Activated T-helper 17 cell treated with anti-CD3 and anti-CD28 coated beads, Interleukin-2, amount 50 U/mL, for 72 hours (primary cell): ENCODE measurements at regions not wholly inside any gene's neighbourhood (a gene's known extent, or its start where the extent isn't known, plus 50 kb on each side); places are given as distances from the start of the nearest gene placed in this dataset.

Source experiments
- ATAC-seq: fragments of 150-1000 bp; cut with Tn5 transposase; replicated peaks from 2 replicates; pipeline ENCODE4 v1.10.0; 2021; ENCODE audit warnings: mild to moderate bottlenecking, moderate library complexity
- H3K27ac Mint-ChIP-seq: one replicate; pipeline ENCODE4 v1.8.0; 2022; ENCODE audit warnings: mixed read lengths
- H3K27me3 Mint-ChIP-seq: one replicate; pipeline ENCODE4 v1.8.0; 2022; ENCODE audit warnings: mixed read lengths
- H3K36me3 Mint-ChIP-seq: one replicate; pipeline ENCODE4 v1.8.0; 2022; ENCODE audit warnings: low read depth, mild to moderate bottlenecking, mixed read lengths
- H3K4me1 Mint-ChIP-seq: one replicate; pipeline ENCODE4 v1.8.0; 2022; ENCODE audit warnings: mixed read lengths
- H3K4me3 Mint-ChIP-seq: one replicate; pipeline ENCODE4 v1.8.0; 2022; ENCODE audit warnings: mild to moderate bottlenecking, mixed read lengths
- H3K9me3 Mint-ChIP-seq: one replicate; pipeline ENCODE4 v1.8.0; 2022; ENCODE audit warnings: mixed read lengths

DNA sequence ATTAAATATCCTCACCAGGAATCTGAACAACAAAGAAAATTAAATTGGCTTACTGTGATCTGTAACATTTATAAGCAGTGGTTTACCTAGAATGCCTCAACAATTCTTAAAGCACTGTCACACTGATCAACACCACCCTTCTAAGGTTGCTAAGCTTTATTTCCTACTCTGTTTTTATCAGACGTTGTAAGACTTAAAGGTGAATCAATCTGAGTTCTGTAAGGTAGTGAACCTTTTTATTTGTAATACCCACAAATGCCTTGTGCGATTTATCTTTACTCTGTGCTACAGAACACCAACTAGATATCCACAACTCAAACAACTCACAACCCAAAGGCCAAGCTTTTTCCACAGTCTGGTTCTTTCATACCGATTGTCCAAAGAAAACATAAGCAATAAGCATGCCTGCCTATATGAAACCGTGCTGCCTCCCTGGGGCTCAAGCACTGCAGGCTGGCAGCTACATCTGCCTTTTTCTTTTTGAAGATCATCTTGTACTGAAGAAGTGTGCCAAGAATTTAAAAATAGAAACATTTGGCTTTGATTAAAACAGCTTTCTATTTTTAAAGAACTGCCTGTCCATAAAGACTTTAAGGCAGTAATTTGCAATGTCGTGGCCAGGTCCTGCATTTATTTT is 490.7 kb downstream of the NUP35 start:
- H3K4me1 Mint-ChIP-seq, result no peaks in the 10 kb centered on the region
- no peak overlapping the region for H3K27ac Mint-ChIP-seq
- no peak overlapping the region for H3K4me3 Mint-ChIP-seq
- H3K9me3 Mint-ChIP-seq, result peaks cover 4% of the 10 kb centered on the region
- no peak for ATAC-seq
- no peaks in the 10 kb centered on the region for H3K36me3 Mint-ChIP-seq
- H3K27me3 Mint-ChIP-seq, result no peaks in the 10 kb centered on the region

DNA sequence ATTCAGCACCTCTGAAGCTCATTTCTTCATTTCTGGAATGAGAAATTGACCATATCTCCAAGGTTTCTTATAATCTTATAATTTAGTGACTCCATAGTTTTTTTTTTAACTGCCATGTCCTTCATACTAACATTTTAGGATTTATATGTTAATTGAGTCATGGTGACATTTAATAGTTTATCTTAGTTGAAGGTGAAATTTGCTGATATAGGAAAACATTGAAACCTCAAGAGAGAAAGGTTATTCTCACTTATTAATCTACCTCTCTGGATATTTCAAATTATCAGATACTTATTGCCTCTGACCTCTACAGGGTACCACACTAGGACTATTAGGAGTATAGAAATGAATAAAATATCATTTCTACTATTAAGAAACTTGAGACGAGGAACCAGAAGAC is 499.0 kb downstream of the NUP35 start:
- H3K4me1 Mint-ChIP-seq, result no peaks in the 10 kb centered on the region
- H3K4me3 Mint-ChIP-seq, result no peak overlapping the region
- H3K36me3 Mint-ChIP-seq, result no peaks in the 10 kb centered on the region
- ATAC-seq, result no peak
- H3K27me3 Mint-ChIP-seq, result no peaks in the 10 kb centered on the region
- H3K9me3 Mint-ChIP-seq, result peaks cover 14% of the 10 kb centered on the region
- H3K27ac Mint-ChIP-seq, result no peak overlapping the region

DNA sequence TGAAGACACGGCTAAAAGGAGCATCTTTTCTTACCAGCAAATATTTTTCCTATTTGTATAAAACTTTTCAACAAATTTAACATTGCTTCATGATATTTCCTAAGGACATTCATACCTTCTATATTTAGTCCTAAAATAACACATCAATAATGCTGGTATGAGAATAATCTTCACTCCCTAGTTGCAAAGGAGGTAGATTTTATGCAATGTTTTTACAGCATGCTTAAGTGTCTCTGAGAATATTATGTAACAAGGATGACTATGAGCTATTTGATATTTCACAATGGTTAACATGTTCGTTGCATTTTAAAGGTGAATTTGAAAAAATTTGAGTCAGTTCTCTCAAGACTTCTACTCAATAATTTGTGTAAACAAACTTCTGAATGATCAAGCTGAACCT is 506.7 kb downstream of the NUP35 start:
- no peak for ATAC-seq
- H3K27ac Mint-ChIP-seq, result no peak overlapping the region
- H3K27me3 Mint-ChIP-seq, result no peaks in the 10 kb centered on the region
- H3K4me3 Mint-ChIP-seq, result no peak overlapping the region
- peaks cover 7% of the 10 kb centered on the region for H3K9me3 Mint-ChIP-seq
- no peaks in the 10 kb centered on the region for H3K4me1 Mint-ChIP-seq
- H3K36me3 Mint-ChIP-seq, result no peaks in the 10 kb centered on the region

DNA sequence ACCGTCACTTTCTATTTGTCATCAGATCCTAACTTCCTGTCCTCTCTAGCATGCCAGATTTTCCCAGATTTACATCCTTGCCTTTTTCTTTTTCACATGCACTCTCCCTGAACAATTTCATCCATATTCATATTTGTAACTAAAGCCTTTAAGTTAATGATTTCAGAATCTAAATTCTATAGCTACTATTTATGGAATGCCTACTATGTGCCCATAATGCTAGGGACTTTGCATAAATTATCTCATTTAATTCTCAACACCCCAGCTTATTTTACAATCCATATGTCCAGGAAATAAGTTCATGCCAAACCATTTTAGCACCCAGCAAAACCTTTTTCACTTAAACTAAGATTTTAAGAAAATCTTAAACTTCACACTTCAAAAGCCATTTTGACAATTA is 531.9 kb downstream of the NUP35 start:
- Mint-ChIP-seq H3K27ac (no peak overlapping the region), H3K9me3 (peaks cover 5% of the 10 kb centered on the region), H3K36me3 (no peaks in the 10 kb centered on the region), H3K4me1 (no peaks in the 10 kb centered on the region), H3K4me3 (no peak overlapping the region), H3K27me3 (no peaks in the 10 kb centered on the region)
- ATAC-seq, result no peak

DNA sequence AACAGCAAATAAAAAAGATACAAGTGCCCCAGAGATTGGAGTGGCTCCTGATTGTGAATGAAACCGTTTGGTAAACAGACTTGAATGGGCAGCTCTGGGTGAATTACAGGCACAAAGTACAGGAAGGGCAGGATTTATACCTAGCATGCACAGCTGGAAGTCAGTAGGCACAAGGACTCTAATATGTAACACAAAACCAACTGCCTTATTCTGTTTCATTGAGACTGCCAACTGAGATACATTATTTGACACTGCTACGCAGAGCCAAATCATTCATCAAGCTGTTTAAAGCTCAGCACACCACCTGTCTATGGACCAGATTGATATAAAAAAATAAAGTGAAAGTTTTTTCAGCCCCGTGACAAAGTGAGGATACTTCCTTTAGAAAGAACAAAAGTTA is 541.2 kb downstream of the NUP35 start:
- H3K27ac Mint-ChIP-seq, result no peak overlapping the region
- H3K4me3 Mint-ChIP-seq, result no peak overlapping the region
- no peaks in the 10 kb centered on the region for H3K4me1 Mint-ChIP-seq
- peaks cover 11% of the 10 kb centered on the region for H3K9me3 Mint-ChIP-seq
- no peaks in the 10 kb centered on the region for H3K27me3 Mint-ChIP-seq
- ATAC-seq, result no peak
- no peaks in the 10 kb centered on the region for H3K36me3 Mint-ChIP-seq

DNA sequence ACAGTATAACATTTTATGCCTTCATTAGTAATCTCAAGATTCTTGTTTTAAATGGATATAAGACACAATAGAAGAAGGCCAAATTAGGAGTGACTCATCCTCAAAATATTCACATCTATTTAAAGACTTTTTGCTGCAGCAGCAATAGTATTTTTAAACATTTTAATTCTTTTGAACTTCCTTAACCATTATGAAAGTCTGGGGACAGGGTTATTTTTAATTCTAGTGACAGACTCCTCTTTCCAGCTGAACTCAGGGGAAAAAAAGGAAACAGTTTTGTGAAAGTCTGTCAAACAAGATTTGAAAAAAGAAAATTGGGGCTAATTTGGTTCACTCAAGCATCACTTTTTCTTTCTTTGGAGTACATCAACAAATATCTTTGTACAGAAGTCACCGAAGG is 541.8 kb downstream of the NUP35 start:
- no peak overlapping the region for H3K27ac Mint-ChIP-seq
- ATAC-seq, result no peak
- H3K27me3 Mint-ChIP-seq, result no peaks in the 10 kb centered on the region
- H3K9me3 Mint-ChIP-seq, result peaks cover 11% of the 10 kb centered on the region
- H3K4me1 Mint-ChIP-seq, result no peaks in the 10 kb centered on the region
- no peak overlapping the region for H3K4me3 Mint-ChIP-seq
- H3K36me3 Mint-ChIP-seq, result no peaks in the 10 kb centered on the region

DNA sequence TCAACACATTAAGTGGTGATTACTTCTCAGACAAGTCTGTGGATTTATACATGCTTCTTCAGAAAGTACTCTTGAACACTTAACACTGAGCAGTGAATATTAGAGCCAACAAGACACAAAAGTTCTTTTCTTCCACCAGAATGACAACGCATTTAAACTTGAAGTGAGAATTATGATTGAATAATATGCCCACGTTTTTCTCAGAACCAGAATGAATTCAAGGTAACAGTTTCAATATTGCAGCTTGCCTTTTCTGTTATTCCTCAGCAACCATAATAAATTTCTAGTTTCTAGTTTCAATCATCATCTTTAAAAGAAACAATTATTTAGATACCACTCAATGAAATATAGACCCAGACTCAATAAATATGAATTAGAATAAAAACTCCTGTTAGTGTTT is 547.0 kb downstream of the NUP35 start:
- Mint-ChIP-seq H3K27me3 (no peaks in the 10 kb centered on the region), H3K4me1 (no peaks in the 10 kb centered on the region), H3K4me3 (no peak overlapping the region), H3K36me3 (no peaks in the 10 kb centered on the region), H3K9me3 (no peaks in the 10 kb centered on the region), H3K27ac (no peak overlapping the region)
- ATAC-seq, result no peak

DNA sequence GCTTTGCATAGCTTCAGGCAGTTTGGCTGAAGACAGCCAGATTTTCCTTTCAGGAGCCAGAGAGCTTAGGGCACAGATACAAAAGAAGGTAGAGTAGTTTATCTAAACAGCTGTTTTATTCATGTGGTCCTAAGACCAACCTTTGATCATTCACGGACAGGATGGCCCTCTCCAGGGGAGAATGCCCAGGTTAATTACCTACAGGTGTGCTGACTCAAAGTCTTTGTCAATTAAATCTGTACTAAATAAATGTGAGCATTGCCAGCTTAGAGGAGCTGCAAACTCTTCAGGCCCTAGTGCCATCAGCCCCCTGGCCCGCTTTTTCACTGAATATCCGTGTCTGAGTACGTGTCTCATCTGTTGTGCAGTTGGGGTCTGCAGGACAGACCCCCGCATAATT is 554.7 kb downstream of the NUP35 start:
- no peak for ATAC-seq
- H3K27me3 Mint-ChIP-seq, result no peaks in the 10 kb centered on the region
- peaks cover 12% of the 10 kb centered on the region for H3K9me3 Mint-ChIP-seq
- no peak overlapping the region for H3K27ac Mint-ChIP-seq
- H3K36me3 Mint-ChIP-seq, result no peaks in the 10 kb centered on the region
- no peak overlapping the region for H3K4me3 Mint-ChIP-seq
- no peaks in the 10 kb centered on the region for H3K4me1 Mint-ChIP-seq

DNA sequence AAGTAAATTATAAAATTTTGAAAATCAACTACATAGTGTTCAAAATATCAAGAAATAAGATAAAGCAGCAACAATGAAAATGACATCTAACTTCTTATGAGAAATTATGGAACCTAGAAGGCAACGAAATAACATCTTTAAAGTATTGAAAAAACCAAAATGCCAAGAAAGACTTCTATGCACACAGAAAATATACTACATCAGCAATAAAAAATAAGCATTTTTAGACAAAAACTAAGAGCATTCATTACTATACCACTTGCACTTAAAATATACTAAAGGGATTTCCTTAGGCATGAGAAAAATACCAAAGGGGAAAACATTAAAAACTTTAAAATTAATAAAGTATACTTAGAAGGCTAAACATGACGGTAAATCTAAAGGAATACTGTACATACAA is 556.3 kb downstream of the NUP35 start:
- Mint-ChIP-seq H3K36me3 (no peaks in the 10 kb centered on the region), H3K9me3 (peaks cover 15% of the 10 kb centered on the region), H3K27me3 (no peaks in the 10 kb centered on the region)

DNA sequence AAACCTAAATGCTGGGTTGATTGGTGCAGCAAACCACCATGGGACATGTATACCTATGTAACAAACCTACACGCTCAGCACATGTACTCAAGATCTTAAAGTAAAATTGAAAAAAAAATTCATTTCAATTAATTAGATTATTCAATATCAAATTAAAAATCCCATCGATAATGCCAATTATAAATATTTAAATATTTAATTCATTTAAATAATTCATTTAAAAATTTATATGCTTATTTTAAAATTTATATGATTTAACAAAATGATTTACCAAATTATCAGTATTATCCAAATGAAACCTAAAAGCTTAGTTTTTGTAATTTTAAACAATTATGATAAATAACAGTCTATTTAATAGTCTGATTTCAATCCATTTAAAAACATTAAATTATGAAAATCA is 560.4 kb downstream of the NUP35 start:
- Mint-ChIP-seq H3K36me3 (no peaks in the 10 kb centered on the region), H3K27me3 (no peaks in the 10 kb centered on the region), H3K9me3 (peaks cover 18% of the 10 kb centered on the region), H3K4me1 (no peaks in the 10 kb centered on the region), H3K27ac (no peak overlapping the region), H3K4me3 (no peak overlapping the region)
- no peak for ATAC-seq

More for the DNA sequence above, 556.3 kb downstream of the NUP35 start:
- Mint-ChIP-seq H3K27ac (no peak overlapping the region), H3K4me3 (no peak overlapping the region), H3K4me1 (no peaks in the 10 kb centered on the region)
- ATAC-seq, result no peak

DNA sequence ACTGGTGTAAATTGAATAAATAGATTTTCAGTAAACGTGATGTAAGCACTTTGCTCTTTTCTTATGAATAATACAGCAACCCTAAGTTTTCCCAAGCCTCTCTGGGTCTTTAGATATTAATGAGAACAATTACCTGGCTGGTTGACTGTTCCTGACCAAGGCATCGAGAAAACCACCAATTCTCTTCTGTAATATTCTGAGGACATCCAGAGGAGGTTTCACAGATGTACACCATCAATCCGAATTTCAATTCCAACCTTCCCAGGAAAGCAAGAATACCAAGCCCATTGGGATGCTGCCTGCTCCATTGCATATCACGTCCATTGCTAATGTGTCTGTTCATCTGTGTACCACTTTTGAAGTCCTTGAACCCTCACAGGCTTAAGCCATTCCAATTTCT is 571.8 kb downstream of the NUP35 start:
- no peak overlapping the region for H3K4me3 Mint-ChIP-seq
- H3K36me3 Mint-ChIP-seq, result no peaks in the 10 kb centered on the region
- no peak overlapping the region for H3K27ac Mint-ChIP-seq
- peaks cover 10% of the 10 kb centered on the region for H3K9me3 Mint-ChIP-seq
- ATAC-seq, result no peak
- H3K4me1 Mint-ChIP-seq, result no peaks in the 10 kb centered on the region
- H3K27me3 Mint-ChIP-seq, result no peaks in the 10 kb centered on the region

DNA sequence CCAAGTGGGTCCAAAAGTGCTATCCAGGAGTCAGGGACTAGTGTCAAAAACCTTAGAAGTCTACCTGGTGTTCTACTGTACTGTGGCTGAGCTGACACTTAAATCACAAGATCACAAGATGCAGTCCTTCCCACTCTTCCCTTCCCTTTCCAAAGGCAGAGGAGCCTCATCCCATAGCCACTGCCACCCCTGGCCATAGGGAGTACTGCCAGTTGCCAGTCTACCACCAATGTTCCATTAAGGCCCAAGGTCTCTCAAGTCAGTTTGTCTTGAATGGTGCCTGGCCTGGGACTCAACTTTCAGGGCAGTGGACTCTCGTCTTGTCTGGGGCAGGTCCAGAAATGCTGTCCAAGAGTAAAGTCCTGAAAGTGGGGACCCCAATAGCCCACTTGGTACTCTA is 585.6 kb downstream of the NUP35 start:
- Mint-ChIP-seq H3K4me1 (no peaks in the 10 kb centered on the region), H3K27ac (no peak overlapping the region), H3K27me3 (no peaks in the 10 kb centered on the region), H3K4me3 (no peak overlapping the region), H3K36me3 (no peaks in the 10 kb centered on the region), H3K9me3 (peaks cover 24% of the 10 kb centered on the region)
- ATAC-seq, result no peak

DNA sequence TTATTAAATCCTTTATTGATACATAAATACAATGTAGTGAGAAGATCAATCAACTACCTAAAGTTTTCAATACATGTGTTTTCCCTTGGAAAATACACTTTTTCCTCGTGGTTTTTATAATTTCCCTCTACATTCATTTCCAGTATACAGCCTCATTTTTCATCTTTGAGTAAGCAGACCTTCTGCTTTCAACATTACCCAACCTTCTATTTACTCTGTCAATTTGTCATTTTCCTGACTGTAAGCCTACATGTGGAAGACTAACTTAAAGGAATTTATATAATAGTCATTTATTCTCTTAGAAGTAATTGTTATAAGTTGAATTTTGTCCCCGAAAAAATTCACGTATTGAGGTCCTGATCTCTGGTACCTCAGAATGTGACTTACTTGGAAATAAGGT is 594.0 kb downstream of the NUP35 start:
- Mint-ChIP-seq H3K9me3 (peaks cover 10% of the 10 kb centered on the region), H3K27ac (no peak overlapping the region), H3K4me1 (no peaks in the 10 kb centered on the region), H3K36me3 (no peaks in the 10 kb centered on the region), H3K27me3 (no peaks in the 10 kb centered on the region), H3K4me3 (no peak overlapping the region)
- ATAC-seq, result no peak

DNA sequence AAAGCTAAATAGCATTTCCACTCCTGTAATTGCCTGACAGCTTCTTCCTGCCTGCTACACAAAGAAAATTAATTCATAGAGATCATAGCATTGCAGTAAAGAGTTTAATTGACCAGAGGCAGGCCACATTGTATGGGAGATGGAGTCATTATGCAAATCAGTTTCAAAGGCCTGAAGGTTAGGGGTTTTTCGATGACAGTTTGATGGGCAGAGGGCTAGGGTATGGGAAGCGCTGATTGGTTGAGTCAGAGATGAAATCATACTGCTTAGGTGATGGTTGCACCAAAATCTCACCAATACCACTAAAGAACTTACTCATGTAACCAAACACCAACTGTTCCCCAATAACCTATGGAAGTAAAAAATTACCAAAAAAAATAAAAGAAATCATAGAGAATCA is 599.0 kb downstream of the NUP35 start:
- no peak overlapping the region for H3K4me3 Mint-ChIP-seq

DNA sequence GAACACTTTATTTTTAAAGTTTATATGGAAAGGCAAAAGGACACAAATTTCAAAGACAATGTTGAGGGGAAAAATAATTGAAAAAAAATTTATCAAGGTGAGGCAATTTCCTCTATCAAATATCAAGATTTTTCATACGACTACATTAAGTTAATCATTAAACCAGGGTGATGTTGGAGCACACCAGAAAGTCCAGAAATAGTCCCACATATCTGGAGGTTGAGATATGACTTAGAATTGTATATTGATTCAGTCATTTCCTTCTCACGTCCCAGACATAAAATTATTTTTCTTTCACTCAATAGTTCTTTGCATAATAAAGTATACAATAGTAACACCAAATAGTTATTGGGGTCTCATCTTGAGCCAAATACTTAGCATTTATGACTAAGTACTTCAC is 605.1 kb downstream of the NUP35 start:
- Mint-ChIP-seq H3K9me3 (peaks cover 12% of the 10 kb centered on the region), H3K27me3 (no peaks in the 10 kb centered on the region), H3K4me3 (no peak overlapping the region), H3K36me3 (no peaks in the 10 kb centered on the region), H3K4me1 (no peaks in the 10 kb centered on the region), H3K27ac (no peak overlapping the region)
- no peak for ATAC-seq

More for the DNA sequence above, 599.0 kb downstream of the NUP35 start:
- Mint-ChIP-seq H3K27me3 (no peaks in the 10 kb centered on the region), H3K4me1 (no peaks in the 10 kb centered on the region), H3K9me3 (peaks cover 10% of the 10 kb centered on the region), H3K36me3 (no peaks in the 10 kb centered on the region), H3K27ac (no peak overlapping the region)
- ATAC-seq, result no peak

DNA sequence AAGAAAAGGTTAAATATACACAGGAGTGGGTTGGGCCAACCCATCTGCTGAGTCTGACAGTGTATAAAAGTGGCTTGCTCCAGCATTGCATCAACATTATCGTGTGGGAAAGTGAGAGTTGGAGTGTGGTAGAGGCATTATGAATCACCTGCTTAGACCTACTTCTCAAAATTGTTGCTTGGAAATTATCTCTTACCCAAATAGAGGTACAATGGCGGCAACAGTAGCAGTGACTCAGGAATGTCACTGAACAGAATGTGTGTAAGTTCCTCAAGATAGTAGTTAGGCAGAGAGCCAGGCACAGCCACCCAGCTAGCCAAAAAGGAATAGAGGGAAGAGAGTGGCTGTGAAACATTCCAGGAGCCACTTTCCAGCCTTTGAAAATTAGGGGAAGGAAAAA is 616.0 kb downstream of the NUP35 start:
- no peaks in the 10 kb centered on the region for H3K4me1 Mint-ChIP-seq
- no peaks in the 10 kb centered on the region for H3K36me3 Mint-ChIP-seq
- no peak overlapping the region for H3K27ac Mint-ChIP-seq
- H3K4me3 Mint-ChIP-seq, result no peak overlapping the region
- peaks cover 13% of the 10 kb centered on the region for H3K9me3 Mint-ChIP-seq
- H3K27me3 Mint-ChIP-seq, result no peaks in the 10 kb centered on the region
- ATAC-seq, result no peak
